PFSK-1 (cell line): ENCODE measurements at regions not wholly inside any gene's neighbourhood (a gene's known extent, or its start where the extent isn't known, plus 50 kb on each side); places are given as distances from the start of the nearest gene placed in this dataset.

Source experiments
- FOXP2 ChIP-seq: optimal IDR thresholded peaks from 2 replicates; pipeline ENCODE3; 2011; ENCODE audit warnings: borderline replicate concordance, control low read depth, inconsistent platforms; ENCODE audit not compliant: insufficient read depth; ENCODE audit errors: extremely low read length, extremely low read depth
- POLR2AphosphoS5 ChIP-seq: IDR thresholded peaks from 2 replicates; pipeline ENCODE4 v1.6.1; 2012; ENCODE audit warnings: low read depth, mild to moderate bottlenecking, control low read depth, low read length, moderate library complexity
- SIN3A ChIP-seq: IDR thresholded peaks from 2 replicates; pipeline ENCODE4 v1.6.1; 2012; ENCODE audit warnings: mild to moderate bottlenecking, low read length, moderate library complexity, borderline replicate concordance; ENCODE audit not compliant: insufficient read depth
- TAF1 ChIP-seq: IDR thresholded peaks from 2 replicates; pipeline ENCODE4 v1.6.1; 2012; ENCODE audit warnings: low read length, control low read depth, borderline replicate concordance; ENCODE audit not compliant: insufficient read depth
- TF ChIP-seq, protein P1 (sequence below), 2 experiments: IDR thresholded peaks; 2 replicates each; pipeline versions ENCODE4 v1.6.1 to v1.8.0; 2011 to 2012; ENCODE audit warnings: low read depth in 2 of 2, low read length in 2 of 2, control low read depth in 1 of 2, inconsistent platforms in 1 of 2, mild to moderate bottlenecking in 1 of 2, moderate library complexity in 1 of 2; ENCODE audit not compliant: insufficient read depth in 1 of 2

DNA sequence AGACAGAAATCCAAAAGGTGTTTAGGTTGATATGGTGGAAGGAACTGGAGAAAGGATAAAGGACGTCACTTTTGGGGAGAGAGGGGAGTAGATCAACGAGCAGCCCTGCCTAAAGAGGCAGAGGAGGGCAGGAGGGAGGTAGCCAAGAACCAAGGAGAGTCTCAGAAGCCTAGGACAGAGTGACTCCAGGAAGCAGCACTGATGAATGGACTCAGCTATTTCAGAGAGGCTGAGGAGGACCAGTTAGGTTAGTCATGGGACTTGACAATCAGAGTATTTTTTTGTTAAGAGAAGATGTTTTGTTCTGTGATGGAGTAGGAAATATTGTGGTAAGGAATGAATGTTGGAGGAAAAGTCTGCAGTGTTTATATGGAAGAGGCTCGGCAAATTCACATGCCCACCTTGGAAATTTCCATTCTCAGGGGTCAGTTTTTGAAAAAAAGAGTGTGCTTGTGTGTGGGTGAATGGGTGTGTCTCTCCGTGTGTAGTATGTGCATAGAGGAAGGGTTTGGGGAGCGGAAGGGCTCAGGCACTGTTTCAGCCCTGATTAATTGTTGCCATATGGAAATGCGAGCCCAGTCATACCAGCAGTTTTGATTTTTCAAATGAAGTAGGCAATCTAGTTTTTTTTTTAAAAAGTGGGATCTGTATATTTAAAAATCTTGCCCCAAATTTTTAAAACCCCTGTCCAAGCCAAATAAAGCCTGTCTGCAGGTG is 303.6 kb downstream of the SAMD5 start:
- no peak for TF ChIP-seq TAF1
- no peak for TF ChIP-seq POLR2AphosphoS5
- TF ChIP-seq SIN3A, result no peak
- TF ChIP-seq, protein P1, sequence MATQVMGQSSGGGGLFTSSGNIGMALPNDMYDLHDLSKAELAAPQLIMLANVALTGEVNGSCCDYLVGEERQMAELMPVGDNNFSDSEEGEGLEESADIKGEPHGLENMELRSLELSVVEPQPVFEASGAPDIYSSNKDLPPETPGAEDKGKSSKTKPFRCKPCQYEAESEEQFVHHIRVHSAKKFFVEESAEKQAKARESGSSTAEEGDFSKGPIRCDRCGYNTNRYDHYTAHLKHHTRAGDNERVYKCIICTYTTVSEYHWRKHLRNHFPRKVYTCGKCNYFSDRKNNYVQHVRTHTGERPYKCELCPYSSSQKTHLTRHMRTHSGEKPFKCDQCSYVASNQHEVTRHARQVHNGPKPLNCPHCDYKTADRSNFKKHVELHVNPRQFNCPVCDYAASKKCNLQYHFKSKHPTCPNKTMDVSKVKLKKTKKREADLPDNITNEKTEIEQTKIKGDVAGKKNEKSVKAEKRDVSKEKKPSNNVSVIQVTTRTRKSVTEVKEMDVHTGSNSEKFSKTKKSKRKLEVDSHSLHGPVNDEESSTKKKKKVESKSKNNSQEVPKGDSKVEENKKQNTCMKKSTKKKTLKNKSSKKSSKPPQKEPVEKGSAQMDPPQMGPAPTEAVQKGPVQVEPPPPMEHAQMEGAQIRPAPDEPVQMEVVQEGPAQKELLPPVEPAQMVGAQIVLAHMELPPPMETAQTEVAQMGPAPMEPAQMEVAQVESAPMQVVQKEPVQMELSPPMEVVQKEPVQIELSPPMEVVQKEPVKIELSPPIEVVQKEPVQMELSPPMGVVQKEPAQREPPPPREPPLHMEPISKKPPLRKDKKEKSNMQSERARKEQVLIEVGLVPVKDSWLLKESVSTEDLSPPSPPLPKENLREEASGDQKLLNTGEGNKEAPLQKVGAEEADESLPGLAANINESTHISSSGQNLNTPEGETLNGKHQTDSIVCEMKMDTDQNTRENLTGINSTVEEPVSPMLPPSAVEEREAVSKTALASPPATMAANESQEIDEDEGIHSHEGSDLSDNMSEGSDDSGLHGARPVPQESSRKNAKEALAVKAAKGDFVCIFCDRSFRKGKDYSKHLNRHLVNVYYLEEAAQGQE (IDR thresholded peaks at IDR 0.05; ENCODE audit: insufficient read depth in 1 of 2, low read depth in 2 of 2, low read length in 2 of 2), result no peak
- TF ChIP-seq FOXP2, result no peak

DNA sequence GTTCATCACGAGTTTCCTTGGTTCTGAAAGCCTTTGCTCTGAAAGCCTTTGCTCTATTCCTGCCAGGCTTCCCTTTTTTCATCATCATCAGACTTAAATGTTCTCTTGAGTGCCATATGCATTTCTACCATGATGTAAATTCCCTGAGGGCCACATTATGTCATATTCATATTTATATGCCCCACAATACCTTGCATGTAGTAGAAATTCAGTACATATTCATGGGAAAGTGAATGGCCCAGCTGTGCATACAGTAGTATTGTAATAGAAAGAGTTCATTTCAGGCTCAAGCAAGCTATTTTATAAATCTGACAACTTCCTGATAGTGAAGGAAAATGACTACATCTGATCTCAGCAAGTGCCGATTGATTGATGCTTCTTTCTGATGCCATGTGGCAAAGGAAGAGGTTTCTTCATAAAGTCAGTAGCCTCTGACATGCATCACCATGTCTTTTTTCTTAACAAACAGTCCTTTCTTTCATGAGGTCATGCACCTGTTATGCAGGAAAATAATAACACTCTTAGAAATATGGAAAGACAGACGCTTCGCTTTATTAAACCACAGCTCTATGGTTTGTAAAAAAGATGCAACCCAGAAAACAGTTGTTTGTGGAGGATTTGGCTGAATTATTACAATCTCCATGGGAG is 308.7 kb downstream of the SAMD5 start:
- TF ChIP-seq, protein P1 (IDR thresholded peaks at IDR 0.05; ENCODE audit: insufficient read depth in 1 of 2, low read depth in 2 of 2, low read length in 2 of 2), result no peak
- TF ChIP-seq POLR2AphosphoS5, result no peak
- no peak for TF ChIP-seq FOXP2
- no peak for TF ChIP-seq SIN3A
- TF ChIP-seq TAF1, result no peak

DNA sequence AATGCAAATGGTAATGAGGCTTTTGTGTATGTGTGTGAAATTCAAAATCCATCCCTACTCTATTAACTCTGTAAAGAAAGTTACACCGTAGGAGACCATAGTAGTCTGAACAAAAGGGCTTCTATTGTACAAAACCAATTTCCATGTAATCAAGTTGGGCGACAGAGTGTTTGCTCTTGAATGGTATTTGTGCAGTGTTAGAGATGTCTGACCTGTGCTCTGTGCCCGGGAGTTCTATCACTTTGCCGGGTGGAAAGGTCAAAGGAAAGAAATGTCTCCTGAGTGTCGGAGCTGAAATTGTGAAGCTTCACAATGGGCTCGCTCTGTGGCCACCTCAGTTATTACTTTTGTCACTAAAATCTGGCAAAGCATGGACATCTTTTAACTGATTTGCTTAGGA is 312.0 kb downstream of the SAMD5 start:
- no peak for TF ChIP-seq SIN3A
- TF ChIP-seq, protein P1 (IDR thresholded peaks at IDR 0.05; ENCODE audit: insufficient read depth in 1 of 2, low read depth in 2 of 2, low read length in 2 of 2), result no peak
- TF ChIP-seq POLR2AphosphoS5, result no peak

DNA sequence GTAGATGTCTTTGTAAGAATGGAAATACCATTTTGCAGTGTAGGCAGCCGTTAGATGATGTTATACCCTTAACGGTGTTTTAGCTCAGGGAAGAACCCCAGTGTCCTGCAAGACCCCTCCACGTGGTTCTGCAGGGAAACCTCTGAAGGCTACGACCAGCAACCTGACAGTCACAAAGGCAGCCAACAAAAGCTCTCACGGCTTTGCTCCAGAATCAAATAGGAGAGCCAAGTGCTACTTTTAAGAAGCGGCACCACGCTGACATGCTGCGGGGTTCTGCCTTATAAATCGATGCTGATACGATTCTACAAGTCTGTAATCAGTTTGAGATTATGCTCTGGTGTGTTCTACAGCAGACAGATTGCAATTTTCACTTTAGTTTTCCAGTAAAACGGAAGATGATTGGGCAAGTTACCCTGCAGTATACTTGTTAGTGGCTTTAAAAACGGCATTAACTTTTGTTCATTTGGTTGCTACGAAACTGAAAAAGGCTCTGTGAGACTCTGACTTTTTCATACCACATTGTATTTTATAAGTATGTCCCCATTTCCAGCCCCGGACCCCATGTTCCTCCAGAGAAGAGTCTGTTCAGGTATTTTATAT is 312.9 kb downstream of the SAMD5 start:
- TF ChIP-seq POLR2AphosphoS5 (no peak), TAF1 (no peak), SIN3A (no peak), FOXP2 (no peak)
- TF ChIP-seq, protein P1 (IDR thresholded peaks at IDR 0.05; ENCODE audit: insufficient read depth in 1 of 2, low read depth in 2 of 2, low read length in 2 of 2), result no peak
